Loucy (cell line): ENCODE measurements at regions not wholly inside any gene's neighbourhood (a gene's known extent, or its start where the extent isn't known, plus 50 kb on each side); places are given as distances from the start of the nearest gene placed in this dataset.

Experiments used
- H2AFZ ChIP-seq: fragments of 200-600 bp; sonication (generic); 2 replicates; pipeline ENCODE4 v1.6.0; 2016; ENCODE audit warnings: antibody characterized with exemption, mild to moderate bottlenecking, low read length, moderate library complexity
- H3F3A ChIP-seq: fragments of 200-600 bp; 2 replicates; pipeline ENCODE4 v1.6.0; 2016; ENCODE audit warnings: antibody characterized with exemption, low read depth, mild to moderate bottlenecking
- H3K27me3 ChIP-seq: fragments of 200-600 bp; sonication (generic); 2 replicates; pipeline ENCODE4 v1.6.1; 2014; ENCODE audit warnings: low read length, mild to moderate bottlenecking; ENCODE audit not compliant: insufficient read depth, poor library complexity, severe bottlenecking
- H3K36me3 ChIP-seq: fragments of 200-600 bp; sonication (generic); 2 replicates; pipeline ENCODE4 v1.6.1; 2016; ENCODE audit warnings: low read length; ENCODE audit not compliant: insufficient read depth
- H3K4me1 ChIP-seq: fragments of 200-600 bp; sonication (generic); 2 replicates; pipeline ENCODE4 v1.5.1; 2014; ENCODE audit warnings: low read length, mild to moderate bottlenecking; ENCODE audit not compliant: insufficient read depth, poor library complexity, severe bottlenecking
- H3K4me2 ChIP-seq: fragments of 200-600 bp; sonication (generic); 2 replicates; pipeline ENCODE4 v1.6.0; 2014; ENCODE audit warnings: antibody characterized with exemption, low read length, low read depth, mild to moderate bottlenecking; ENCODE audit not compliant: poor library complexity, severe bottlenecking
- H3K4me3 ChIP-seq: fragments of 200-600 bp; sonication (generic); 2 replicates; pipeline ENCODE4 v1.5.1; 2014; ENCODE audit warnings: low read length, mild to moderate bottlenecking, mixed read lengths; ENCODE audit not compliant: poor library complexity, severe bottlenecking
- H3K79me2 ChIP-seq: fragments of 200-600 bp; sonication (generic); 2 replicates; pipeline ENCODE4 v1.6.1; 2014; ENCODE audit warnings: low read length; ENCODE audit not compliant: insufficient read depth
- H3K9ac ChIP-seq: fragments of 200-600 bp; sonication (generic); 2 replicates; pipeline ENCODE4 v1.6.0; 2014; ENCODE audit warnings: mild to moderate bottlenecking, low read depth, low read length, moderate library complexity; ENCODE audit not compliant: poor library complexity, severe bottlenecking
- H3K9me2 ChIP-seq: fragments of 200-600 bp; sonication (generic); replicated peaks from 2 replicates; pipeline ENCODE4 v1.6.1; 2016; ENCODE audit warnings: low read depth, low read length, mixed read lengths
- H3K9me3 ChIP-seq: fragments of 200-600 bp; sonication (generic); 2 replicates; pipeline ENCODE4 v1.6.1; 2014; ENCODE audit warnings: mild to moderate bottlenecking, antibody characterized with exemption, low read length, low read depth; ENCODE audit not compliant: insufficient read depth
- H4K20me1 ChIP-seq: fragments of 200-600 bp; sonication (generic); 2 replicates; pipeline ENCODE4 v1.6.0; 2014; ENCODE audit warnings: antibody characterized with exemption, low read length, mild to moderate bottlenecking; ENCODE audit not compliant: insufficient read depth, poor library complexity, severe bottlenecking
- EZH2phosphoT487 ChIP-seq: fragments of 200-600 bp; IDR thresholded peaks from 2 replicates; pipeline ENCODE4 v1.6.1; 2018; ENCODE audit warnings: antibody characterized with exemption, mild to moderate bottlenecking, moderate library complexity, borderline replicate concordance
- TF ChIP-seq, protein P1 (sequence below): fragments of 200-600 bp; sonication (generic); conservative IDR thresholded peaks from 2 replicates; pipeline ENCODE4 v1.5.1; 2014; ENCODE audit warnings: mild to moderate bottlenecking, antibody characterized with exemption, low read length

DNA sequence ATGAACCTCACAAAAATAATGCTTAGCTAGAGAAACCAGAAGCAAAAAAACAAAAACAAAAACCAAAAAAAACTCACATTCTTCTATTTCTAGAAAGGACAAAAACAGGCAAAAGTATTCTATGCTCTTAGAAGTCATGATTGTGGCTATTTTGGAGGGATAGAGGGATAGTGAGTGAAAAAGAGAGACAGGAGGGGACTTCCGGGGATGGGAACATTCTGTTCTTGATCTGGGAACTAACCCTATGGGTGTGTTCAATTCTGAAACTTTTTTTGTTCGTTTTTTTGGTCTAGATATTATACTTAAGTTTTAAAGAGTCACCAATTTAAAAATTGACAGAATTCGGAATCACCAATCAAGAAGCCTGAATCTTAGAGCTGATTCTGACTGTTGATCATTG, 120.0 kb upstream of the TPM1 start:
- Histone ChIP-seq H3K4me1 (peaks cover 4% of the 10 kb centered on the region), H3K79me2 (no peaks in the 10 kb centered on the region), H3K4me2 (no peak overlapping the region), H3F3A (no peaks in the 10 kb centered on the region), H3K4me3 (no peak overlapping the region), H2AFZ (no peak overlapping the region), H3K9ac (no peak overlapping the region), H3K9me2 (no peaks in the 10 kb centered on the region), H3K27me3 (no peaks in the 10 kb centered on the region), H3K36me3 (no peaks in the 10 kb centered on the region), H4K20me1 (no peaks in the 10 kb centered on the region), H3K9me3 (no peaks in the 10 kb centered on the region)
- TF ChIP-seq, protein P1, sequence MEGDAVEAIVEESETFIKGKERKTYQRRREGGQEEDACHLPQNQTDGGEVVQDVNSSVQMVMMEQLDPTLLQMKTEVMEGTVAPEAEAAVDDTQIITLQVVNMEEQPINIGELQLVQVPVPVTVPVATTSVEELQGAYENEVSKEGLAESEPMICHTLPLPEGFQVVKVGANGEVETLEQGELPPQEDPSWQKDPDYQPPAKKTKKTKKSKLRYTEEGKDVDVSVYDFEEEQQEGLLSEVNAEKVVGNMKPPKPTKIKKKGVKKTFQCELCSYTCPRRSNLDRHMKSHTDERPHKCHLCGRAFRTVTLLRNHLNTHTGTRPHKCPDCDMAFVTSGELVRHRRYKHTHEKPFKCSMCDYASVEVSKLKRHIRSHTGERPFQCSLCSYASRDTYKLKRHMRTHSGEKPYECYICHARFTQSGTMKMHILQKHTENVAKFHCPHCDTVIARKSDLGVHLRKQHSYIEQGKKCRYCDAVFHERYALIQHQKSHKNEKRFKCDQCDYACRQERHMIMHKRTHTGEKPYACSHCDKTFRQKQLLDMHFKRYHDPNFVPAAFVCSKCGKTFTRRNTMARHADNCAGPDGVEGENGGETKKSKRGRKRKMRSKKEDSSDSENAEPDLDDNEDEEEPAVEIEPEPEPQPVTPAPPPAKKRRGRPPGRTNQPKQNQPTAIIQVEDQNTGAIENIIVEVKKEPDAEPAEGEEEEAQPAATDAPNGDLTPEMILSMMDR = no peak
- no peak for TF ChIP-seq EZH2phosphoT487

- no peaks in the 10 kb centered on the region for H3K27me3 ChIP-seq
- no peaks in the 10 kb centered on the region for H3K79me2 ChIP-seq
- no peaks in the 10 kb centered on the region for H3K9me3 ChIP-seq
- no peaks in the 10 kb centered on the region for H4K20me1 ChIP-seq
- no peaks in the 10 kb centered on the region for H3K36me3 ChIP-seq
- H3K9me2 ChIP-seq = no peaks in the 10 kb centered on the region
- no peak overlapping the region for H3K4me2 ChIP-seq
- H3F3A ChIP-seq = no peaks in the 10 kb centered on the region
- no peak overlapping the region for H3K9ac ChIP-seq
- no peak overlapping the region for H2AFZ ChIP-seq
- H3K4me3 ChIP-seq = no peak overlapping the region
- TF ChIP-seq, protein P1 = no peak
- TF ChIP-seq EZH2phosphoT487 = no peak
- no peaks in the 10 kb centered on the region for H3K4me1 ChIP-seq
These were observed 116.7 kb upstream of the TPM1 start for GRCh38 chr15:62925875-62926274.

GRCh38 chr15:62927196-62927595, 115.4 kb upstream of the TPM1 start:
- Histone ChIP-seq H3K36me3 (no peaks in the 10 kb centered on the region), H3K9ac (no peak overlapping the region), H3K79me2 (no peaks in the 10 kb centered on the region), H3F3A (no peaks in the 10 kb centered on the region), H3K4me3 (no peak overlapping the region), H3K9me3 (no peaks in the 10 kb centered on the region), H4K20me1 (no peaks in the 10 kb centered on the region), H2AFZ (no peak overlapping the region), H3K9me2 (no peaks in the 10 kb centered on the region), H3K4me2 (no peak overlapping the region), H3K4me1 (peaks cover 9% of the 10 kb centered on the region), H3K27me3 (no peaks in the 10 kb centered on the region)
- TF ChIP-seq, protein P1 = no peak
- TF ChIP-seq EZH2phosphoT487 = no peak
